SIG-M5 treated with dmso at 0.1 percent for 504 hours (cell line): ENCODE measurements at regions not wholly inside any gene's neighbourhood (a gene's known extent, or its start where the extent isn't known, plus 50 kb on each side); places are given as distances from the start of the nearest gene placed in this dataset.
"Not testable (repeated sequence)": the region's sequence is repeated elsewhere in the genome, so short reads cannot be mapped to it uniquely, and the experiment has no call there.

Source experiments
- DNase-seq: peaks from one replicate; lab custom pipeline; 2025; ENCODE audit not compliant: unreplicated experiment; lab: John Stamatoyannopoulos, UW

DNA sequence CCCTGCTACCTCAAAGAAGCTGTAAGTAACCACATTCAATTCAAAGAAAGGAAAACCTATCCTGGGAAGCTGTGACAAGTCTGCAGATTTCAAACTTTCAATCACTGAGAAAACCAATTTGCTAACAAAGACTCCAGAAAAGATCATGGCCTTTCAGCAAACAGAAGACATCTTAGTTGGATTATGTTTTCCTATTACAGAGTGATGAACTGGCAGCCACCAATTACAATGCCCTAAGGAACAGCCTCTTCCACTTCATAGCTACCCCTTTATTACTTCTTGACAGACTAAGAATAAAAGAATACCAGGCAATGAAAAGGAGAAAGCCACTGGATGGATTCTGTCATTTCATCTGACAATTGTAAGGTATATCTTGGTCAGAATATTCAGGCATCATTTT is 128.2 kb upstream of the RASEF start:
- DNase-seq: no peak

DNA sequence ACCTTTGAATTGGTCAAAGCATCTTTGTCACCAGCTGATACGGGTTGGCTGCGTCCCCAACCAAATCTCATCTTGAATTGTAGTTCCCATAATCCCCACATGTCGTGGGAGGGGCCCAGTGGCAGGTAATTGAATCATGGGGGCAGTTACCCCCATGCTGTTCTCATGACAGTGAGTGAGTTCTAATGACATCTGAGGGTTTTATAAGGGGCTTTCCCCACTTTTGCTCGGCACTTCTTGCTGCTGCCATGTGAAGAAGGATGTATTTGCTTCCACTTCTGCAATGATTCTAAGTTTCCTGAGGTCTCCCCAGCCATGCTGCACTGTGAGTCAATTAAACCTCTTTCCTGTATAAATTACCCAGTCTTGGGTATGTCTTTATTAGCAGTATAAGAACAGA is 126.1 kb upstream of the RASEF start:
- not testable (repeated sequence) for DNase-seq

DNA sequence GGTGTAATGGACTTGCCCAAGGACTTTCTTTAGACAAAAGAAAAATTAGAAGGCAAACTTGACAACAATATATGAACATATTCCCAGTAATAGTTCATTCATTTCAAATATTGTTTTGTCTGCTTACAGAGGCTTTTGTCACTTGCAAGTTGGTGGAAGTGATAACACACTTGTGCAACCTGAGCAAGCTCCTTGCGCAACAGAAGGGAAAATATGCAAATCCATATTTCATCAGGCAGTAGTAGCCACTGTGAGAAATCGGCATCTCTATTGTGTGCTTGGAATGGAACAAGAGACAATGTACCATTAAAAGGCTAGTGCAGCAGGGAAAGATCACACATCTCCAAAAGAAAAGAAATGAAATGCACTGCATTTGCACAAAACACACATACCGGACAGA is 125.3 kb upstream of the RASEF start:
- peak; percentile 2 for DNase-seq

DNA sequence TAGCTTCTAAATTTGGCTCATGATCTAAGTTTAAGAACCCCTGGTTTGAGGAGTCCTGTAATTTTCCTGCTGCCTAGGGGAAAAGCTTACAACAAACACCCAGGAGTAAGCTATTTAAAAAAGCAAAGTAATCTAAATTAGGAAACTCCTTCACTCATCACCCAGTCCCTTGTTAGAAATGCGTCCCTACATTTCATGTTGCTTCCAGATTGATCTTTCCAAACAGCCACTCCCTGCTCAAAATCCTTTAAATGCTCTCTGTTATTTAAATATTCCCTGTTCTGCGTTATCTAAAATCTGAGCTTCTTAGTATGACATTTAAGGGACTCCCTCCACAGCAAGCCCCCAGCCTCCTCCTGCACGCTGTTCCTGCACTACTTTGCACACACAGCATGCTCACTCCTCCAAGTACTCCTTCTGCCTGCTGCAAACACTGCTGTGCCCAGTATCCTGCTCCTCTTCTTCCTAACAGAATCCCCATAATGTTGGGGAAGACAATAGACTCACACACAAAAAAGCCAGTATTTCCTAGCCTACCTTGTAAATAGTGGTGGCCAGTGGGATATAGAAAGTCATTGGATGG is 123.3 kb upstream of the RASEF start:
- no peak for DNase-seq

DNA sequence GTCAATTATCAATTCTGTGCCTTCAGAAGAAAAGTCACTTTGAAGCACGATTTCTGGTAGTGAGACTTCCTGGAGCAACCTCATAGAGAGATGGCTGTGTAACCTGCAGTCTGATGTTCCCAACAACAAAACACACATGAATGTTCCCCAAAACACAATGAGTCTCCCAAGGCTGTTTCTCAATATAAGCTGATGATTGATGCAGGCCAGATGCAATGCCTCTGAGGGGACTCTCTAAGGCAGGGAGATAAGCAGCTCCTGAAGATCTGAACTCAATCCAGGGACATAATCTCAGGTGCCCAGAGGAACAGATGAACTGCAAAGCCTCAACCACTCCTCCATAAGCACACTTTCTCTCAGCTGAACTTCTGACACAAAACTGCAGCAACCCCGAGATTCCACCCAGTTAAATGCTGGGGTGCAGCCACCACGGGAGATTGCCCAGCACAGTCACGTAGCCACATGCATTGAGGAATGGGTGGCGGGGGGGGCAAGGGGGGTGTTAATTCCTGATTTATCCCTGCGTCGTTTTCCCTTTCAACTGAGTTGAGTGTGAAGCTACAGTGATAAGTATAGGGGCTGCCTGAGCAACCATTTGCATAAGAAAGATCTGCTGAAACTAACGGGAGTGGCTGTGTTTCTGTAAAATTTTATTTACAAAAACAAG is 122.7 kb upstream of the RASEF start:
- DNase-seq: no peak

DNA sequence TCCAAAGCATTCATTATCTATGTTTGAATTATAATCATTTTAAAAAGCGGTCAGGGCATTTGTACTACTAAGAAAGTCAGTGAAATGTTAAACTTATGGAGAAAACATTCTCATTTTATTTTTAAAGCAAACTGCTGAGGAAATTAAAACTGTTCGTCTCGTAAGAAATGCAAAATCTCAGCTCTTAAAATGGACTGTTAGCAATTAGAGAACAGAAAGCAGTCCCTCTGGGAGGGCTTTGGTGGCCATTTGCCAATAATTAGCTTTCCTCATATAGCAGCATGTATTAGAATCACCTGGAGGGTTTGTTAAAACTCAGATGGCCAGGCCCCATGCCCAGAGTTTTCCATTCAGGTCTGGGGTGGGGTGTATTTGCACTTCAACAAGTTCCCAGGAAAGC is 120.7 kb upstream of the RASEF start:
- no peak for DNase-seq

DNA sequence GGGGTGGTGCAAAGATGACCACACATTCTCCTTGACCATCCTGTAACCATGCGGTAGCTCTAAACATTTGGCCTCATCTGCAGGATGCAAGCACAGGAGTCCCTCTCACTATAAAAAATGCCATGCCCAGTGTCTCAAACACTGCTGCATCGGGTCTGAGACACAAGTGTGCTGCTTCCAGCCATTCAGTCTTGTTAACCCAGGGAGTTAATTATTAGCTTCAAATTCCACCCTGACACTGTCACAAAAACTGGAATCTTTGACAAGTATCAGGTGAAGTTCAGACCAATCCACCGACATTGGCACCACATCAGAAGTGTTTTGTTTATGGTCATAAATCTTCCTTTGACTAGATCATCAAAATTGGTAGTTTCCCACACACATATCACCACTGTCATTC is 119.1 kb upstream of the RASEF start:
- no peak for DNase-seq

DNA sequence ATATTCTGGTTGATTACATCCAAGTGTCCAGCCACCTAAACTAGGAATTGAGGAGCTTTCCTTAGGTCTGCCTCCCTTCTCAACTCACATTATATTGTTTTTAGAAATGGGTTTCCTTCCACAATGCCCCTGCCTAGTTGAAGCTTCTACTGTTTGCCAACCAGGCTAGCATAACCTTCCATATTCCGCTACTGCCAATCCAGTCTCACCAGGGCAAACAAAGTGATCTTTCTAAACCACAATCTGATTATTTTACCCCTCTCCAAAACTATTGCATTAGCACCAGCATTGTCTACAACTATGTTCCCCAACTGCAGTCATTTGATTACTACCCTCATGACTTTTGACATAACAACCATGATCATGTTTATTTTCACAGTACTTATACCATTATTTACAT is 115.8 kb upstream of the RASEF start:
- DNase-seq: no peak

DNA sequence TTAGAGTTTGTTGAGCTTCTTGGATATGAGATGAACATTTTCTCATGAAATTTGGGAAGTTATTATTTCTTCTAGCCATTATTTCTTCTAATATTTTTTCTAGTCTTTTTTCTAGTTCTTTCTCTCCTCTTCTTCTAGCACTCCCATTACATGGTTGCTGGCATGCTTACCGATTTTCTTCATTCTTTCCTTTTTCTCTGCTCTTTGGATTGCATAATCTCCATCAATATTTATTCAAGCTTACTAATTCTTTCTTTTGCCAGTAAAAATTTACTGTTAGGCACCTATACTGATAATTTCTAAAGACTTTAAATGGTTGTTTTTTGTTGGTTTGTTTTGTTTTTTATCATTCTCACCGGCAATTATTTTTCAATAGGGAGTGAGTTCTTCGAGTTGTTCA is 114.8 kb upstream of the RASEF start:
- DNase-seq: no peak

DNA sequence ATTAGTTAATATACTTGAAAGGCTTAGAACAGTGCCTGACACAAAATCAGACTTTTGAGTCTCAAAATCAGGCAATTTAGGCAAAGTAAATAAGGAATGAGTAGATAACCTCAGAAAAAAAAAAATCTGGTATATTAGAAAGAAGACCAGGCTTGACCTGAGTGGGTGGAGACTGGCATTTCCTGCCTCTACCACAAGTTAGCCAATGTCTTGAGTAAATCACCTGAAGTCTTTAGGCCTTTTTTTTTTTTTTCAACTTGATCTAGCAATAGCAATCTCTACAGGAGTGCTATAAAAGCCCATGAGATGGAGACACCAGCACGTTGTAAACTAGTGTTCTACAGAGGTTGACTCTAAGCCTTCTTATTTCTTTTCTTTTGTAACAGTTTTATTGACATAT is 104.2 kb upstream of the RASEF start:
- peak; percentile 14 for DNase-seq

DNA sequence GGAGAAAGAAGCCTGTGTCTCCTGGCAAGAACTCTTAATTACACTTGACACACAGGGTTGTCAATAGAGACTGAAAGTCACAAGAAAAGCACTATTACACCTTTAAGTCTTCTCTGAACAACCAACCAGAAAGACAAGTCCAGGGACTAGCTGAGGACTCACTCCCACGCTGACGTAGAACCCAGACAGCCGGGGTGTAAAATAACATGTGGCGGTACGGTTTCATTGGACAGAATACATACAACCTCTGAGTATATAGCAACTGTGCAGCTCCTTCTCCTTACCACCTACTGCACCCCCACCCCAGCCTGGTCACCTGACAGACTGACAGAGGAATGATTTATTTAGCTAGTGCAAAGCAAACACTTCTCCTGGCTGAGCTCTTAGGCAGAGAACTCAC is 103.4 kb upstream of the RASEF start:
- DNase-seq: peak; percentile 77

DNA sequence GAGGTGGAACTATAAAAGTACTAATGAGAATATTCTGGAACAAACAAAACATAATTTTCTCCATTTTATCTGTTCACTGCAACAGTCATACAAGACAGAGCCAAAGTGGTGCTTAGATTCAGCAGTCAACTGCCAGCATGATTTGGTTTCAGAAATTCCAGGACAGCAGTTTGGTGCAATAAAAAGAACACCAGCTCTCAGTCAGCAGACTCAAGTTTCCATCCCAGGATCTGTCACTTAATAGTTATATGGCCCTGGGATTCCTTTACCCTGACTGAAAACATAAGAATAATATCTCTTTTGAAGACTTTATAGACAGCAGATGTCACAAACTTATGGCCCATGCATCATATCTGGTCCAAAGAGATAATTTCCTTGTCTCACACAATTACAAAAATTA is 92.8 kb upstream of the RASEF start:
- no peak for DNase-seq

DNA sequence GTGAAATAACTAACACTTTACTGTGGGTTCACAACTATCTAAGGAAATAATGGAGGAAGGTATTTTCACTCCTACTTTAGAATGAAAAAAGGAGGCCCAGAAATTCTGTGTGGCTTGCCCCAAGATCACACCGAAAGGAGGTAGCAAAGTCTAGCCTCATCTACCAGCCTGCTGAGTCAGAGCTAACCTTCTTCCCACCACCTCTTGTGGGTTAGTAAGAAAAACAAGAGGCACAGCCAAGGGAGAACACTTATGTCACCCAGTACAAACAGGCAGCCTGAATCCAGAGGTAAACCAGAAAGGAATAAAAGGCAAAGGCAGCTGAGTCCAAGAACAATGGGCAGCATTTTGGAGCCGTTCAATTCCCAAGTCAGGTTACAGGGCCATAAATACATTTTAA is 91.9 kb upstream of the RASEF start:
- DNase-seq: no peak

DNA sequence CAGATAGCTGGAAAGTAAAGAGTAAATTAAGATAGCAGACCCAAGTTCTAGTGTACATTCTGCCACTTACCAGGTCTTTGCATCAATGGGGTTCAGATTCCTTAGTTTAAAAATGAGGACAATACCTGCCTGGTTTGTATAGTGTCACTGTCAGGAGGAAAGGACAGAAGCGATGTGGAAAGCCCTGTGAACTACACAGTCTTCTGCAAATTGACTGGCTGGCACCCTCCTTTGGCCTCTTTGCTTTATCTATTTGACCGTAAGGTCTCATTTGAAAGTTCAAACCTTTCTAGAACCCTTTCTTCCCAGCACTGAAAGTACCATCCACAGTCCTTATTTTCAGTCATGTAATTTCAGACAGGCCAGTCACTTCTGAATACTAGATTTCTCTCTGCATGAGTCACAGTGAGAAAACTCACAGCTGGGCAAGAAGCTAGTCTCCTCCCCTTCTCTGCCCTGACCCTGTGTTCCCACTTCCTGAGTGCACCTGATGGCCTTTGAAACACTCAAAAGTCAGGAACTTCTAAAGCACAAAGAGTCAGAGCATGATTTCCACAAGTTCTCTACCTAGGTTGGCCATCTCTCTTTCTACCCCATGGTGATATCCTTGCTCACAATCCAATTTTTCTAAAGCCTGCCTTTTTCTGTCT is 91.3 kb upstream of the RASEF start:
- DNase-seq: no peak

DNA sequence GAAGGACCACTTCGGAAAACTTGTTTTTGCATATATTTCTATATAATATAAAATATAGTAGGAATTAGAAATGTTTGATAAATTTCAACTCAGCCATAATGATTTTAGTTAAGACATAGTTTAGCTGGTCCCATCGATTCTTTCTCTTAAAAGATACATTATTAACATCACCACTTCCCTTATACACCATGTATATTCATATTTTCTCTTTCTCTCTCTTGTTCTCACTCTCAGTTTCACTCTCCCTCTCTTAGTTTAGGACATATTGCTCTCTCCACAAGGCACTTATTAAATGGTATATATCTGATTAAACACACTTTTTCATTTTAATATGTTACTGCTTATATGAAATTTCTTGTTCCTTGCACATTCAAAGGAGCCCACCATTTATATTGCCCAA is 90.1 kb upstream of the RASEF start:
- DNase-seq: no peak

DNA sequence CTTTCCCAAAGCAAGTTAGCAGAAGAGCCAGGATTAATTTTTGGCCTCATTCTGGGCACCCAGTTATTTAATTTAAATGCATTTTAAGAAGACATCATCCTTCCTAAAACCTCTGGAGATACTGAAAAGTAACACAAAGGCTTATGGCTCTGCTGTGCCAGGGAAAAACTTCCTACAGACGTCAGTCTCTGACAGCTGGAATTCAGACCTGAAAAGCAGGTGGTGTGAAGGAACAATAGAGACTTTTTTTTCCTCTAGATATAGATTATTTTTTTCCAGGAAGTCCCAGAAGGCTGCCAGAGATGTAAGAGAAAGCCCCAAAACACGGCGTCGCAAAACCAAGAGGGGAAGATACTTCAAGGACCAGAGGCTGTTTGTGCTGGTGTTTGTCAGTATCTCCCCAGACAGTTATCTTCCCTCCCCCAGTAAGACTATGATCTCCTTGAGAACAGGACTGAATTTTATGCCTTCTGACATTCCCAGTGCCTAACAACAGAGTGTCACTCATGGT is 88.7 kb upstream of the RASEF start:
- no peak for DNase-seq

DNA sequence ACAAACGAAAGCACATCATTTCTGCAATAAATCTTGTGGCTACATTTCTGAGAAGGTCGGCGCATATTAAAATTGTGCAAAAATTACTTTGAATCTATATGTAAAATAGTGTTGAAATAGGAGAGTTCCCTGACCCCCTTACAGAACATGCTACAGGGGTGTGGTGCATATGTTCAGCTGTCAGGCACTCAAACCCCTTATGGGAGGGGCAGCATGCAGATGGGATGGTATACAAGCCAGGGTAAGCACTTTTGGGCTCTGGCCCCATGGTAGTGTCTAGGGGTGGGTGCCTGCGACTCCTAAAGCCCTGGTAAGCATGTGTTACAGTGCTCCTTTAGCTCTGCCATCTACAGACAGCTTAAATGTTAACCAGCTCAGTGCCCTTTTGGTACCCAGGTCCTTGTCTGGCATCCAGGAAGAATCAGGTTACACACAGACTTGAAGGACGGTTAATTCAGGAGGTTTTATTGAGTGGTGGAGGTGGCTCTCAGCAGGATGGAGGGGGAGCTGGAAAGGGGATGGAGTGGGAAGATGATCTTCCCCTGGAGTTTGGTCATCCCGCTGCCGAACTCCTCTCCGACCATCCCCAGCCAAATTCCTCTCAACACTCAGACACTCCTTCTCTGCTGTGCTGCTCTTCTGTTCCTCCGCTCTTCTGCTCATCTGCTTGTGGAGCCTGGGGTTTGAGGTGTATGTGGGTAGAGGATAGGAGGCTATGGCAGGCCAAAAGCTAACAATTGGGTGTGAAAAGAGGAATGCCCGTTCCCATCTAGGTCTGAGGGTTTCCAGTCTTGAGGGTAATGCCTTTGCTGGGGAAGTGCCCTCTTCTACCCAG is 84.6 kb upstream of the RASEF start:
- no peak for DNase-seq

DNA sequence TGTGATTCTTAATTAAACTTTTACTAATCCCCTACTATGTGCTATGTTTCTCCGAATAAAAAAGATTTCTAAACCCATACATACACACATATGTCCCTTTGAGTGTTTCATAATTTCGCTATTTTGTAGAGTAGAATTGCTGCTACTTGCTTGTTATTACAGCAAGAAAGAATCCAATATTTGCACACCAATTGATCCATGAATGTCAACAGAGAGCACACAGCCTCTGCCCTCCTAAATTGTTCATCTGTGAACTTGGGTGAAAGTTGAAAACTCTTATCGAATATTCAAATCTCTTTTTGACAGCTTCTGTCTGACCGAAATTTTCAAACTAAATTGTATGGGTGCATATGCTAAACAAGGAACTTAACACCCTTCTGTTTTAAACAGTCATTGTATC is 83.4 kb upstream of the RASEF start:
- no peak for DNase-seq

DNA sequence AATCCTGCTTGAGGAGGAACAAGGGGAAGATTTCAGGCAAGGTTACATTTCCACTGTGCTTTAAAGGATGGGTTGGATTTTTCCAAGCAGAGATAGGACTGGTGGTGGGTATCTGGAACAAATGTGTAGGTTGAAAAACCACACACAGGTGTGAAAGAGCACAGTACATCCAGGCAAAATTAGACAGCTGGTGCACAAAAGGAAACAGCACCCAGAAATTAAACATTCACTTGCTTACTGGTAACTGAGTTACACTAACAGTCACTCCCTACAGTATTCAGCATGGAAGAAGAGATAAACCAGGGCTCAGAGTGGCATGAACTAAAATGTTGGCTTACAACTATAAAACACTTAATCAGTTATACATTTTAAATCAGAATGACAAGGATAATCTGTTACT is 81.5 kb upstream of the RASEF start:
- no peak for DNase-seq

DNA sequence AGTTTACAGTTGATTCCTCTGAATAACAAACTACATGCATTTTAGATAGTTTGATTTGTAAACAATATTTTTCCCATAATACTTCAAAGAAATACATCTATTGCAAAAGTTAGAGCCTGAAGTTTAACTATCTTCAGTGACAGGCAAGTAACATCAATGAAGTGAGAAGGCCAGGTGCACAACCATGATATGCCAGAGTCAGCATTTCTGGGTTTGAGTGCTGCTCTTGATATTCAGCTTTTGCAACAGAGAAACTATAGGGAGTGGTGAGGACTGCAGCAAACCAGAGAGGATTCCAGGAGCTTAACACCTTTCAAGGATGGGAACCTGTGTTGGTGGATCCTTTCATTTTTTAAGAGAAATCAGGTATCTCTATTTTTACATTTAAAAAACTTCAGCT is 79.4 kb upstream of the RASEF start:
- DNase-seq: no peak

DNA sequence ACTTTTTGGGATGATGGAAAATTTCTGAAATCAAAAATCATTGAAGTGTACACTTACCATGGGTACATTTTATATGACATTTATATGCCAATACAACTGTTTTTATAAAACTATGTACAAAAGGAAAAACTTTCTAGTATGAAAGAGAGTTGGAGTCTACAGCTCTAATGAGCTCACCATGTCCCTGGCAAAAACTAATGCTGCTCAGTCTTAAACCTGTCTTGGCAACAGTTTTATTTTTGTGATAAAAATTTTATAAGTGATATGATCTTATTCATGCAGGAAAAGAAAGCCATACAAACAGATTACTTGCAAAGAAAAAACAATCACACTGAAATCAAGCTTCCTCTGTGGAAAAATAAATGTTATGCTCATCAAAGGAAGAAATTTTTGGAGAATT is 78.9 kb upstream of the RASEF start:
- no peak for DNase-seq

DNA sequence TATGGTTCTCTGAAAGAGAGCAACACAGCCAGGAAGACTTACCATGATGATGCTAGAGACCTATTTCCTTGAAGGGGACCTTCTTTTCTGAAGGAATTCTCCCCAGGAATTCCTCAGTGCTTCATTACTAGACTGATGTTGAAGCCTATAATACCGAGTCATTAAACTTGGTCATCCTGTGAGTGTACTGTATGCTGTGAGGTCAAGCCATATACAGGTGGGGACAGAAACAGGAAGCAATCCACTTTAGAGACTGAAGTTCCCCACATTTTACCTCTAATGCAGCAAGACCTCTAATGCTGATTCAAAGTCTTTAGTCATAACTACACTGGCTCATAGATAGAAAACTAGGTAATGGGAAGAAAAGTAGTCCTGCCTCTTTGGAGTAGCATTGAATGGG is 77.1 kb upstream of the RASEF start:
- DNase-seq: no peak
